GM21576 (cell line): ENCODE measurements at regions not wholly inside any gene's neighbourhood (a gene's known extent, or its start where the extent isn't known, plus 50 kb on each side); places are given as distances from the start of the nearest gene placed in this dataset.
"Not testable (repeated sequence)": the region's sequence is repeated elsewhere in the genome, so short reads cannot be mapped to it uniquely, and the experiment has no call there.

ENCODE experiments used
- ATAC-seq: cut with Tn5 transposase; IDR thresholded peaks from one replicate; pipeline ENCODE4 v1.9.1; 2021; ENCODE audit warnings: mild to moderate bottlenecking, moderate library complexity; ENCODE audit not compliant: unreplicated experiment

- no peak for ATAC-seq
These were observed 126.6 kb upstream of the NAA20 start for GRCh38 chr20:19890445-19891051.

GRCh38 chr20:19893356-19893755 lies 123.8 kb upstream of the NAA20 start:
- no peak for ATAC-seq

GRCh38 chr20:19895761-19896160 lies 121.4 kb upstream of the NAA20 start:
- no peak for ATAC-seq

GRCh38 chr20:19897891-19898290 lies 119.3 kb upstream of the NAA20 start:
- ATAC-seq: no peak

GRCh38 chr20:19901226-19901625 lies 115.9 kb upstream of the NAA20 start:
- ATAC-seq: no peak

- ATAC-seq: peak; percentile 75
These were observed 113.9 kb upstream of the NAA20 start for GRCh38 chr20:19903168-19903811.

GRCh38 chr20:19907326-19908056 lies 109.7 kb upstream of the NAA20 start:
- no peak for ATAC-seq

GRCh38 chr20:19908576-19908975 lies 108.6 kb upstream of the NAA20 start:
- ATAC-seq: no peak

GRCh38 chr20:19909725-19910124 lies 107.4 kb upstream of the NAA20 start:
- no peak for ATAC-seq

GRCh38 chr20:19911810-19912382 lies 105.3 kb upstream of the NAA20 start:
- no peak for ATAC-seq

- ATAC-seq: no peak
These were observed 103.8 kb upstream of the NAA20 start for GRCh38 chr20:19913349-19913748.

- ATAC-seq: no peak
These were observed 103.1 kb upstream of the NAA20 start for GRCh38 chr20:19913927-19914614.

GRCh38 chr20:19915111-19915798 lies 101.9 kb upstream of the NAA20 start:
- ATAC-seq: no peak

GRCh38 chr20:19916531-19917485 lies 100.4 kb upstream of the NAA20 start:
- ATAC-seq: no peak

GRCh38 chr20:19918965-19919329 lies 98.2 kb upstream of the NAA20 start:
- ATAC-seq: no peak

GRCh38 chr20:19920381-19921138 lies 96.6 kb upstream of the NAA20 start:
- no peak for ATAC-seq

- ATAC-seq: no peak
These were observed 95.8 kb upstream of the NAA20 start for GRCh38 chr20:19921284-19921793.

- ATAC-seq: not testable (repeated sequence)
These were observed 95.3 kb upstream of the NAA20 start for GRCh38 chr20:19921829-19922228.

GRCh38 chr20:19922716-19923115 lies 94.4 kb upstream of the NAA20 start:
- no peak for ATAC-seq
